Heart left ventricle (tissue), 16 donors: ENCODE measurements at regions not wholly inside any gene's neighbourhood (a gene's known extent, or its start where the extent isn't known, plus 50 kb on each side); places are given as distances from the start of the nearest gene placed in this dataset.

Experiments used
- ATAC-seq, 4 donors: fragments of 200-7000 bp; cut with Tn5 transposase; one replicate each; pipeline ENCODE4 v1.9.1; 2020 to 2022; ENCODE audit warnings: moderate library complexity in 4 of 4, mild to moderate bottlenecking in 3 of 4, moderate number of reproducible peaks in 1 of 4
- DNase-seq, 5 donors: peaks; one replicate each; pipeline ENCODE4 v3.0.0-alpha.2; 2020
- H3K27ac ChIP-seq, 12 donors: fragments of 200-600 bp; sonication (generic) in 4 of 12; one replicate each; pipeline versions ENCODE4 v1.5.0 to v1.8.0; 2016 to 2022; ENCODE audit warnings: mild to moderate bottlenecking in 2 of 12
- H3K27me3 ChIP-seq, 9 donors: fragments of 200-600 bp; sonication (generic) in 2 of 9; one replicate each; pipeline versions ENCODE4 v1.5.1 to v1.8.0; 2016 to 2022; ENCODE audit warnings: mild to moderate bottlenecking in 3 of 9
- H3K36me3 ChIP-seq, 9 donors: fragments of 200-600 bp; sonication (generic) in 2 of 9; one replicate each; pipeline versions ENCODE4 v1.5.0 to v1.8.0; 2018 to 2022; ENCODE audit warnings: mild to moderate bottlenecking in 2 of 9
- H3K4me1 ChIP-seq, 12 donors: fragments of 200-600 bp; sonication (generic) in 4 of 12; one replicate each; pipeline versions ENCODE4 v1.5.0 to v1.8.0; 2016 to 2022; ENCODE audit warnings: mild to moderate bottlenecking in 3 of 12
- H3K4me3 ChIP-seq, 12 donors: fragments of 200-600 bp; sonication (generic) in 4 of 12; one replicate each; pipeline versions ENCODE4 v1.5.0 to v1.8.0; 2017 to 2022; ENCODE audit warnings: mild to moderate bottlenecking in 9 of 12, moderate library complexity in 4 of 12
- H3K9me3 ChIP-seq, 12 donors: fragments of 200-600 bp; sonication (generic) in 4 of 12; one replicate each; pipeline versions ENCODE4 v1.5.0 to v1.8.0; 2016 to 2022; ENCODE audit warnings: mild to moderate bottlenecking in 1 of 12
- POLR2A ChIP-seq, 2 donors: fragments of 450-650 bp; IDR thresholded peaks; one replicate each; pipeline ENCODE4 v1.6.1; 2017; ENCODE audit warnings: antibody characterized with exemption in 2 of 2, mild to moderate bottlenecking in 2 of 2, moderate library complexity in 2 of 2
- WGBS, 4 donors: extraction: QIAGEN DNeasy Blood & Tissue Kit in 2 of 4; methylation state at CpG; one replicate each; pipeline versions ENCODE4 v1.1.5 to v1.1.7; 2013 to 2018; 5-methylcytosine and 5-hydroxymethylcytosine counted together
- intact Hi-C, 10 donors: fragments of 100-400 bp; cut with DNase I; formaldehyde crosslinking; loops; one replicate each; pipeline versions ENCODE4 v1.11.1 to v1.14.2; 2022
- TF ChIP-seq, protein P1 (sequence below), 12 donors: fragments of 200-600 bp; sonication (generic) in 4 of 12; IDR thresholded peaks; one replicate each; pipeline versions ENCODE4 v1.5.0 to v1.8.0; 2018 to 2022; ENCODE audit warnings: antibody characterized with exemption in 12 of 12, mild to moderate bottlenecking in 5 of 12
- donor health status: ischemic (EF 13 %, LVEDD 7.1; RV severe dilation, severe dysfunction).
- donor health status: healthy with polysubstance abuse.
- donor health status: DM: no; HTN: yes; CAD: no.
- donor health status: DM: no; HTN: no; CAD: no.
- donor health status: ischemic (EF 25% LVEDD 6.9; RV normal size, moderate dysfunction).
- donor health status: ischemic (EF 25% LVEDD 5.7; RV mildly dilated, moderate dysfunction).
- donor health status: healthy.
- donor health status: DM: yes; HTN: yes; CAD: no.
- donor health status: ischemic (EF 35%, LVEDD 5.7; RV mildly dilated, moderate dysfunction).
- donor health status: nonischemic (EF 11% LVEDD 7.7; RV severe dilation, severe dysfunction).
- donor health status: DM: yes; HTN: yes; CAD: no.
- donor health status: PGD.
- donor health status: ischemic (EF 29% LVEDD 5.4; RV normal size, mild dysfunction).
- donor health status: nonischemic (EF 23%, LVEDD 6.1; RV moderate dilation, normal function).

- intact Hi-C loops: no loop called here
- ATAC-seq (no peak), DNase-seq (no peak)
- H3K4me1 ChIP-seq: no peaks in the 10 kb centered on the region
- no peaks in the 10 kb centered on the region for H3K9me3 ChIP-seq
- no peaks in the 10 kb centered on the region for H3K27me3 ChIP-seq
- 93 to 96% (median 94%) methylated on average over 3 of the region's 3 CpGs for WGBS, 4 donors
- H3K27ac ChIP-seq: no peak overlapping the region
- TF ChIP-seq POLR2A (IDR thresholded peaks at IDR 0.05): no peak
- no peaks in the 10 kb centered on the region for H3K36me3 ChIP-seq
- H3K4me3 ChIP-seq: no peak overlapping the region
These were observed 532.8 kb downstream of the FAT4 start for GRCh38 chr4:125847518-125847917.

- no peak overlapping the region for H3K4me3 ChIP-seq
- DNase-seq (no peak), ATAC-seq (no peak)
- TF ChIP-seq POLR2A (IDR thresholded peaks at IDR 0.05): no peak
- TF ChIP-seq, protein P1, sequence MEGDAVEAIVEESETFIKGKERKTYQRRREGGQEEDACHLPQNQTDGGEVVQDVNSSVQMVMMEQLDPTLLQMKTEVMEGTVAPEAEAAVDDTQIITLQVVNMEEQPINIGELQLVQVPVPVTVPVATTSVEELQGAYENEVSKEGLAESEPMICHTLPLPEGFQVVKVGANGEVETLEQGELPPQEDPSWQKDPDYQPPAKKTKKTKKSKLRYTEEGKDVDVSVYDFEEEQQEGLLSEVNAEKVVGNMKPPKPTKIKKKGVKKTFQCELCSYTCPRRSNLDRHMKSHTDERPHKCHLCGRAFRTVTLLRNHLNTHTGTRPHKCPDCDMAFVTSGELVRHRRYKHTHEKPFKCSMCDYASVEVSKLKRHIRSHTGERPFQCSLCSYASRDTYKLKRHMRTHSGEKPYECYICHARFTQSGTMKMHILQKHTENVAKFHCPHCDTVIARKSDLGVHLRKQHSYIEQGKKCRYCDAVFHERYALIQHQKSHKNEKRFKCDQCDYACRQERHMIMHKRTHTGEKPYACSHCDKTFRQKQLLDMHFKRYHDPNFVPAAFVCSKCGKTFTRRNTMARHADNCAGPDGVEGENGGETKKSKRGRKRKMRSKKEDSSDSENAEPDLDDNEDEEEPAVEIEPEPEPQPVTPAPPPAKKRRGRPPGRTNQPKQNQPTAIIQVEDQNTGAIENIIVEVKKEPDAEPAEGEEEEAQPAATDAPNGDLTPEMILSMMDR (IDR thresholded peaks at IDR 0.05): no peak
- H3K4me1 ChIP-seq: no peaks in the 10 kb centered on the region
- intact Hi-C loops: loop anchor here in 1 of 10 donors (5.0 kb wide), 1 partner anchor 647 kb away; no protein-coding TSS in a partner anchor
- no peaks in the 10 kb centered on the region for H3K36me3 ChIP-seq
- no peaks in the 10 kb centered on the region for H3K27me3 ChIP-seq
- H3K27ac ChIP-seq: no peak overlapping the region
- H3K9me3 ChIP-seq: no peaks in the 10 kb centered on the region
These were observed 535.1 kb downstream of the FAT4 start for GRCh38 chr4:125849869-125850268.

- no peak for DNase-seq
- Histone ChIP-seq H3K9me3 (no peaks in the 10 kb centered on the region), H3K4me1 (no peaks in the 10 kb centered on the region), H3K27ac (no peak overlapping the region), H3K36me3 (no peaks in the 10 kb centered on the region), H3K27me3 (no peaks in the 10 kb centered on the region), H3K4me3 (no peak overlapping the region)
- TF ChIP-seq, protein P1 (IDR thresholded peaks at IDR 0.05): no peak
- TF ChIP-seq POLR2A (IDR thresholded peaks at IDR 0.05): no peak
- 57 to 68% (median 64%) methylated on average over 4 of the region's 4 CpGs for WGBS, 4 donors
- intact Hi-C loops: no loop called here
- ATAC-seq: no peak
These were observed 577.0 kb downstream of the FAT4 start for GRCh38 chr4:125891597-125892258.

- intact Hi-C loops: no loop called here
- no peak for TF ChIP-seq POLR2A (IDR thresholded peaks at IDR 0.05)
- TF ChIP-seq, protein P1 (IDR thresholded peaks at IDR 0.05): no peak
- ATAC-seq: no peak
- Histone ChIP-seq H3K4me1 (no peaks in the 10 kb centered on the region), H3K27ac (no peak overlapping the region), H3K4me3 (no peak overlapping the region), H3K36me3 (no peaks in the 10 kb centered on the region), H3K27me3 (no peaks in the 10 kb centered on the region), H3K9me3 (peaks cover 0 to 5% (median 0%) of the 10 kb centered on the region in 12 donors)
- no peak for DNase-seq
- WGBS, 4 donors: 86 to 100% (median 90%) methylated on average over 1 of the region's 1 CpG
These were observed 590.0 kb downstream of the FAT4 start for GRCh38 chr4:125904802-125905201.

- ATAC-seq (no peak), DNase-seq (no peak)
- H3K4me1 ChIP-seq: no peaks in the 10 kb centered on the region
- intact Hi-C loops: no loop called here
- no peak overlapping the region for H3K27ac ChIP-seq
- 87 to 94% (median 88%) methylated on average over 2 of the region's 2 CpGs for WGBS, 4 donors
- TF ChIP-seq, protein P1 (IDR thresholded peaks at IDR 0.05): no peak
- no peak for TF ChIP-seq POLR2A (IDR thresholded peaks at IDR 0.05)
- H3K4me3 ChIP-seq: no peak overlapping the region
- H3K27me3 ChIP-seq: no peaks in the 10 kb centered on the region
- H3K9me3 ChIP-seq: no peaks in the 10 kb centered on the region
- H3K36me3 ChIP-seq: no peaks in the 10 kb centered on the region
These were observed 596.3 kb downstream of the FAT4 start for GRCh38 chr4:125911058-125911457.
